ENCODE measurements at regions not wholly inside any gene's neighbourhood (a gene's known extent, or its start where the extent isn't known, plus 50 kb on each side); places are given as distances from the start of the nearest gene placed in this dataset.

- TF ChIP-seq MAX (IDR thresholded peaks at IDR 0.05; ENCODE audit: low read depth, low read length) (no peak), CTCF (IDR thresholded peaks at IDR 0.05; ENCODE audit: low read depth, low read length) (no peak)
Measured at GRCh38 chr22:47374901-47375575, 612.6 kb downstream of the TBC1D22A start.

All from NB4 (cell line).